ENCODE measurements at regions not wholly inside any gene's neighbourhood (a gene's known extent, or its start where the extent isn't known, plus 50 kb on each side); places are given as distances from the start of the nearest gene placed in this dataset.

DNA sequence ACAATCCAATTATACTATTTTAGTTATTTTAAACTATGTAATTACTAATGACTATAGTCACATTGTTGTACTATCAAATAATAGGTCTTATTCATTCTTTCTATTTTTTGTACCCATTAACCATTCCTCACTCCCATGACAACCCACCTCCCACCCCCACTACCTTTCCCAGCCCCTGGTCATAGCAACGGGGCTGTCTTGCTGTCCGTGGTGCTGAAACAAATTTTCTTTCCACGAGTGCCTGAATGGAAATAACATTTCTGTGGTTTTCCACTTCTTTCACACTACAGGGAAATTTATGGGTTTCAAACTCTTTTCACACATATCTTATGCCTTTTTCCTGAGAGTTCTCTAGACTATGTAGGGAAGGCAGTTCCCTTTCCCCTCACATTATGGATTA, 326.6 kb downstream of the PHKB start:
- TF ChIP-seq POLR2A (IDR thresholded peaks at IDR 0.05; ENCODE audit: low read depth, low read length) (no peak), POLR2AphosphoS5 (IDR thresholded peaks at IDR 0.05; ENCODE audit: low read depth, low read length) (no peak), TAF1 (IDR thresholded peaks at IDR 0.05; ENCODE audit: low read depth, low read length) (no peak), SPI1 (IDR thresholded peaks at IDR 0.05; ENCODE audit: low read depth, low read length) (no peak)
